Neural progenitor cell (in vitro differentiated cells): ENCODE measurements at regions not wholly inside any gene's neighbourhood (a gene's known extent, or its start where the extent isn't known, plus 50 kb on each side); places are given as distances from the start of the nearest gene placed in this dataset.

Experiments used
- EZH2 ChIP-seq: fragments of 200-600 bp; sonication (generic); IDR thresholded peaks from 2 replicates; pipeline ENCODE4 v1.6.1; 2017; ENCODE audit warnings: antibody characterized with exemption, mild to moderate bottlenecking, moderate library complexity
- TF ChIP-seq, protein P1 (sequence below): fragments of 200-600 bp; sonication (generic); IDR thresholded peaks from 2 replicates; pipeline ENCODE4 v1.5.1; 2017; ENCODE audit warnings: antibody characterized with exemption, mild to moderate bottlenecking

GRCh38 chr10:84996580-84996979, 668.2 kb downstream of the CCSER2 start:
- TF ChIP-seq EZH2, result no peak
- TF ChIP-seq, protein P1, sequence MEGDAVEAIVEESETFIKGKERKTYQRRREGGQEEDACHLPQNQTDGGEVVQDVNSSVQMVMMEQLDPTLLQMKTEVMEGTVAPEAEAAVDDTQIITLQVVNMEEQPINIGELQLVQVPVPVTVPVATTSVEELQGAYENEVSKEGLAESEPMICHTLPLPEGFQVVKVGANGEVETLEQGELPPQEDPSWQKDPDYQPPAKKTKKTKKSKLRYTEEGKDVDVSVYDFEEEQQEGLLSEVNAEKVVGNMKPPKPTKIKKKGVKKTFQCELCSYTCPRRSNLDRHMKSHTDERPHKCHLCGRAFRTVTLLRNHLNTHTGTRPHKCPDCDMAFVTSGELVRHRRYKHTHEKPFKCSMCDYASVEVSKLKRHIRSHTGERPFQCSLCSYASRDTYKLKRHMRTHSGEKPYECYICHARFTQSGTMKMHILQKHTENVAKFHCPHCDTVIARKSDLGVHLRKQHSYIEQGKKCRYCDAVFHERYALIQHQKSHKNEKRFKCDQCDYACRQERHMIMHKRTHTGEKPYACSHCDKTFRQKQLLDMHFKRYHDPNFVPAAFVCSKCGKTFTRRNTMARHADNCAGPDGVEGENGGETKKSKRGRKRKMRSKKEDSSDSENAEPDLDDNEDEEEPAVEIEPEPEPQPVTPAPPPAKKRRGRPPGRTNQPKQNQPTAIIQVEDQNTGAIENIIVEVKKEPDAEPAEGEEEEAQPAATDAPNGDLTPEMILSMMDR, result no peak
